ENCODE measurements at regions not wholly inside any gene's neighbourhood (a gene's known extent, or its start where the extent isn't known, plus 50 kb on each side); places are given as distances from the start of the nearest gene placed in this dataset.

GRCh38 chr16:86931410-86931941 is 353.1 kb downstream of the FOXL1 start (continued):
- TF ChIP-seq ZNF280C (tag by site-specific recombination; IDR thresholded peaks at IDR 0.05): no peak
- no peak for TF ChIP-seq SCRT1 (tag by site-specific recombination; IDR thresholded peaks at IDR 0.05; ENCODE audit: borderline replicate concordance)
- no peak for TF ChIP-seq ZNF610 (tag by site-specific recombination; IDR thresholded peaks at IDR 0.05; ENCODE audit: borderline replicate concordance)
- TF ChIP-seq ZBTB10 (tag by site-specific recombination; IDR thresholded peaks at IDR 0.05): no peak
- TF ChIP-seq GLIS2 (tag by site-specific recombination; IDR thresholded peaks at IDR 0.05): no peak
- TF ChIP-seq ZNF146 (tag by site-specific recombination; IDR thresholded peaks at IDR 0.05): no peak
- no peak for TF ChIP-seq ZNF837 (tag by site-specific recombination; IDR thresholded peaks at IDR 0.05)
- peak; percentile 83 for TF ChIP-seq BCL6B (tag by site-specific recombination; IDR thresholded peaks at IDR 0.05)
- no peak for TF ChIP-seq ZNF132 (tag by site-specific recombination; IDR thresholded peaks at IDR 0.05; ENCODE audit: borderline replicate concordance)
- no peak for TF ChIP-seq ZNF341 (tag by site-specific recombination; IDR thresholded peaks at IDR 0.05; ENCODE audit: low read depth)
- TF ChIP-seq OVOL3 (tag by site-specific recombination; IDR thresholded peaks at IDR 0.05): no peak
- no peak for TF ChIP-seq GLI4 (tag by site-specific recombination; IDR thresholded peaks at IDR 0.05)
- TF ChIP-seq ZNF148 (tag by site-specific recombination; IDR thresholded peaks at IDR 0.05; ENCODE audit: borderline replicate concordance): no peak
- TF ChIP-seq ZNF16 (tag by site-specific recombination; IDR thresholded peaks at IDR 0.05; ENCODE audit: low read depth): no peak
- peak; percentile 86 for TF ChIP-seq ZSCAN16 (tag by site-specific recombination; IDR thresholded peaks at IDR 0.05)
- no peak for TF ChIP-seq KLF16 (tag by site-specific recombination; IDR thresholded peaks at IDR 0.05)
- TF ChIP-seq ZNF239 (tag by site-specific recombination; IDR thresholded peaks at IDR 0.05): no peak
- peak; percentile 84 for TF ChIP-seq OSR2 (tag by site-specific recombination; IDR thresholded peaks at IDR 0.05)
- TF ChIP-seq KLF7 (tag by site-specific recombination; IDR thresholded peaks at IDR 0.05; ENCODE audit: borderline replicate concordance): no peak
- TF ChIP-seq ZNF704 (tag by site-specific recombination; IDR thresholded peaks at IDR 0.05): no peak
- no peak for TF ChIP-seq ZNF521 (tag by site-specific recombination; IDR thresholded peaks at IDR 0.05)
- no peak for TF ChIP-seq TRIM28 (IDR thresholded peaks at IDR 0.05; ENCODE audit: borderline replicate concordance, low read length)
- peak; percentile 57 for TF ChIP-seq FEZF1 (tag by site-specific recombination; IDR thresholded peaks at IDR 0.05)
- peak; percentile 55; the same call in 1 of the 2 replicates for TF ChIP-seq ZNF629 (tag by site-specific recombination; IDR thresholded peaks at IDR 0.05)
- TF ChIP-seq ZNF324 (tag by site-specific recombination; IDR thresholded peaks at IDR 0.05): 0 out of 2 replicates have a peak, but pooled peaks have one; percentile 34
- TF ChIP-seq ZNF792 (tag by site-specific recombination; IDR thresholded peaks at IDR 0.05): no peak
- TF ChIP-seq ZNF677 (tag by site-specific recombination; IDR thresholded peaks at IDR 0.05): no peak
- no peak for TF ChIP-seq ZBTB48 (tag by site-specific recombination; IDR thresholded peaks at IDR 0.05)
- TF ChIP-seq ZNF658 (tag by site-specific recombination; IDR thresholded peaks at IDR 0.05): no peak
- TF ChIP-seq GFI1B (tag by site-specific recombination; IDR thresholded peaks at IDR 0.05): no peak
- no peak for TF ChIP-seq BCL11A (tag by site-specific recombination; IDR thresholded peaks at IDR 0.05; ENCODE audit: low read depth)
